ENCODE measurements at regions not wholly inside any gene's neighbourhood (a gene's known extent, or its start where the extent isn't known, plus 50 kb on each side); places are given as distances from the start of the nearest gene placed in this dataset.

- no peak for DNase-seq (ENCODE audit: low read depth)
- no peak for TF ChIP-seq CTCF (conservative IDR thresholded peaks at IDR 0.05; ENCODE audit: control insufficient read depth, insufficient read depth, low read depth, low read length)
These were observed 581.2 kb upstream of the IGFBP7 start for GRCh38 chr4:57691370-57691769.

GRCh38 chr4:57689693-57690205 lies 579.6 kb upstream of the IGFBP7 start:
- no peak overlapping the region for H3K4me3 ChIP-seq (ENCODE audit: control insufficient read depth, low read depth, low read length)
- no peak for DNase-seq (ENCODE audit: low read depth)
- TF ChIP-seq CTCF (conservative IDR thresholded peaks at IDR 0.05; ENCODE audit: control insufficient read depth, insufficient read depth, low read depth, low read length), result no peak

More at GRCh38 chr4:57691370-57691769, 581.2 kb upstream of the IGFBP7 start:
- no peak overlapping the region for H3K4me3 ChIP-seq (ENCODE audit: control insufficient read depth, low read depth, low read length)

- no peak overlapping the region for H3K4me3 ChIP-seq (ENCODE audit: control insufficient read depth, low read depth, low read length)
- DNase-seq (ENCODE audit: low read depth), result no peak
- TF ChIP-seq CTCF (conservative IDR thresholded peaks at IDR 0.05; ENCODE audit: control insufficient read depth, insufficient read depth, low read depth, low read length), result no peak
These were observed 572.1 kb upstream of the IGFBP7 start for GRCh38 chr4:57682275-57682674.

- TF ChIP-seq CTCF (conservative IDR thresholded peaks at IDR 0.05; ENCODE audit: control insufficient read depth, insufficient read depth, low read depth, low read length), result no peak
- no peak for DNase-seq (ENCODE audit: low read depth)
- no peak overlapping the region for H3K4me3 ChIP-seq (ENCODE audit: control insufficient read depth, low read depth, low read length)
These were observed 569.8 kb upstream of the IGFBP7 start for GRCh38 chr4:57679969-57680368.

GRCh38 chr4:57676394-57676793 lies 566.2 kb upstream of the IGFBP7 start:
- DNase-seq (ENCODE audit: low read depth), result no peak
- TF ChIP-seq CTCF (conservative IDR thresholded peaks at IDR 0.05; ENCODE audit: control insufficient read depth, insufficient read depth, low read depth, low read length), result no peak
- no peak overlapping the region for H3K4me3 ChIP-seq (ENCODE audit: control insufficient read depth, low read depth, low read length)

GRCh38 chr4:57672846-57673433 lies 562.8 kb upstream of the IGFBP7 start:
- no peak for TF ChIP-seq CTCF (conservative IDR thresholded peaks at IDR 0.05; ENCODE audit: control insufficient read depth, insufficient read depth, low read depth, low read length)

More at GRCh38 chr4:57672846-57673433, 562.8 kb upstream of the IGFBP7 start:
- no peak for DNase-seq (ENCODE audit: low read depth)
- H3K4me3 ChIP-seq (ENCODE audit: control insufficient read depth, low read depth, low read length), result no peak overlapping the region
